ENCODE measurements at regions not wholly inside any gene's neighbourhood (a gene's known extent, or its start where the extent isn't known, plus 50 kb on each side); places are given as distances from the start of the nearest gene placed in this dataset.

GRCh38 chr7:113402482-113402881 is 284.1 kb upstream of the SMIM30 start:
- Histone ChIP-seq H3K36me3 (no peaks in the 10 kb centered on the region), H3K4me3 (no peak overlapping the region), H3K27me3 (no peaks in the 10 kb centered on the region), H3K9me3 (no peaks in the 10 kb centered on the region), H3K4me1 (no peaks in the 10 kb centered on the region), H3K27ac (no peak overlapping the region)
- DNase-seq: no peak
- intact Hi-C loops (cut with DNase I; ENCODE audit: low total_unique reads): no loop called here
- TF ChIP-seq POLR2A (IDR thresholded peaks at IDR 0.05) (no peak), CTCF (IDR thresholded peaks at IDR 0.05) (no peak)

- no peak for DNase-seq
- no peak for TF ChIP-seq POLR2A (IDR thresholded peaks at IDR 0.05)
- TF ChIP-seq CTCF (IDR thresholded peaks at IDR 0.05): no peak
- Histone ChIP-seq H3K27me3 (no peaks in the 10 kb centered on the region), H3K36me3 (no peaks in the 10 kb centered on the region), H3K4me3 (no peak overlapping the region), H3K9me3 (no peaks in the 10 kb centered on the region), H3K27ac (no peak overlapping the region), H3K4me1 (no peaks in the 10 kb centered on the region)
- intact Hi-C loops (cut with DNase I; ENCODE audit: low total_unique reads): no loop called here
These were observed 283.7 kb upstream of the SMIM30 start for GRCh38 chr7:113402005-113402404.

- Histone ChIP-seq H3K4me1 (no peaks in the 10 kb centered on the region), H3K27ac (no peak overlapping the region), H3K36me3 (no peaks in the 10 kb centered on the region), H3K27me3 (no peaks in the 10 kb centered on the region), H3K9me3 (no peaks in the 10 kb centered on the region), H3K4me3 (no peak overlapping the region)
- intact Hi-C loops (cut with DNase I; ENCODE audit: low total_unique reads): no loop called here
- DNase-seq: no peak
- TF ChIP-seq CTCF (IDR thresholded peaks at IDR 0.05) (no peak), POLR2A (IDR thresholded peaks at IDR 0.05) (no peak)
These were observed 276.5 kb upstream of the SMIM30 start for GRCh38 chr7:113394856-113395255.

- intact Hi-C loops (cut with DNase I; ENCODE audit: low total_unique reads): no loop called here
- TF ChIP-seq POLR2A (IDR thresholded peaks at IDR 0.05) (no peak), CTCF (IDR thresholded peaks at IDR 0.05) (no peak)
- H3K27me3 ChIP-seq: no peaks in the 10 kb centered on the region
- no peaks in the 10 kb centered on the region for H3K4me1 ChIP-seq
- no peak overlapping the region for H3K27ac ChIP-seq
- no peaks in the 10 kb centered on the region for H3K9me3 ChIP-seq
- no peak for DNase-seq
- H3K4me3 ChIP-seq: no peak overlapping the region
- no peaks in the 10 kb centered on the region for H3K36me3 ChIP-seq
These were observed 274.6 kb upstream of the SMIM30 start for GRCh38 chr7:113392841-113393540.

GRCh38 chr7:113392421-113392820 is 274.1 kb upstream of the SMIM30 start:
- TF ChIP-seq POLR2A (IDR thresholded peaks at IDR 0.05) (no peak), CTCF (IDR thresholded peaks at IDR 0.05) (no peak)

More at GRCh38 chr7:113392421-113392820, 274.1 kb upstream of the SMIM30 start:
- Histone ChIP-seq H3K27me3 (no peaks in the 10 kb centered on the region), H3K36me3 (no peaks in the 10 kb centered on the region), H3K4me1 (no peaks in the 10 kb centered on the region), H3K9me3 (no peaks in the 10 kb centered on the region), H3K27ac (no peak overlapping the region), H3K4me3 (no peak overlapping the region)
- intact Hi-C loops (cut with DNase I; ENCODE audit: low total_unique reads): no loop called here
- DNase-seq: no peak

Measured in uterus (tissue), 3 donors.